ENCODE measurements at regions not wholly inside any gene's neighbourhood (a gene's known extent, or its start where the extent isn't known, plus 50 kb on each side); places are given as distances from the start of the nearest gene placed in this dataset.
"Not testable (repeated sequence)": the region's sequence is repeated elsewhere in the genome, so short reads cannot be mapped to it uniquely, and the experiment has no call there.

- Histone ChIP-seq H3K36me3 (ENCODE audit: insufficient read depth, low read length) (no peaks in the 10 kb centered on the region), H3K9ac (ENCODE audit: low read depth, low read length) (no peak overlapping the region), H3K4me1 (ENCODE audit: insufficient read depth, low read length) (no peaks in the 10 kb centered on the region), H3K4me2 (ENCODE audit: insufficient read depth, low read length) (no peak overlapping the region), H2AFZ (ENCODE audit: low read depth, low read length) (no peak overlapping the region), H3K9me3 (ENCODE audit: insufficient read depth, low read length, severe bottlenecking) (no peaks in the 10 kb centered on the region), H3K79me2 (ENCODE audit: insufficient read depth, low read length) (no peaks in the 10 kb centered on the region), H3K27ac (ENCODE audit: low read length) (no peak overlapping the region), H3K4me3 (ENCODE audit: low read depth in 1 of 2, low read length in 2 of 2) (no peak overlapping the region), H3K27me3 (ENCODE audit: insufficient read depth, low read length, poor library complexity) (no peaks in the 10 kb centered on the region), H4K20me1 (ENCODE audit: insufficient read depth, low read length) (no peaks in the 10 kb centered on the region)
- TF ChIP-seq EZH2 (IDR thresholded peaks at IDR 0.05; ENCODE audit: borderline replicate concordance, low read depth, low read length, severe bottlenecking): no peak
- TF ChIP-seq, protein P1, sequence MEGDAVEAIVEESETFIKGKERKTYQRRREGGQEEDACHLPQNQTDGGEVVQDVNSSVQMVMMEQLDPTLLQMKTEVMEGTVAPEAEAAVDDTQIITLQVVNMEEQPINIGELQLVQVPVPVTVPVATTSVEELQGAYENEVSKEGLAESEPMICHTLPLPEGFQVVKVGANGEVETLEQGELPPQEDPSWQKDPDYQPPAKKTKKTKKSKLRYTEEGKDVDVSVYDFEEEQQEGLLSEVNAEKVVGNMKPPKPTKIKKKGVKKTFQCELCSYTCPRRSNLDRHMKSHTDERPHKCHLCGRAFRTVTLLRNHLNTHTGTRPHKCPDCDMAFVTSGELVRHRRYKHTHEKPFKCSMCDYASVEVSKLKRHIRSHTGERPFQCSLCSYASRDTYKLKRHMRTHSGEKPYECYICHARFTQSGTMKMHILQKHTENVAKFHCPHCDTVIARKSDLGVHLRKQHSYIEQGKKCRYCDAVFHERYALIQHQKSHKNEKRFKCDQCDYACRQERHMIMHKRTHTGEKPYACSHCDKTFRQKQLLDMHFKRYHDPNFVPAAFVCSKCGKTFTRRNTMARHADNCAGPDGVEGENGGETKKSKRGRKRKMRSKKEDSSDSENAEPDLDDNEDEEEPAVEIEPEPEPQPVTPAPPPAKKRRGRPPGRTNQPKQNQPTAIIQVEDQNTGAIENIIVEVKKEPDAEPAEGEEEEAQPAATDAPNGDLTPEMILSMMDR (IDR thresholded peaks at IDR 0.05; ENCODE audit: borderline replicate concordance, extremely low read depth, low read length, poor library complexity, severe bottlenecking): no peak
- DNase-seq (no peak), ATAC-seq (ENCODE audit: insufficient read depth, low read depth) (no peak)
These were observed 321.6 kb upstream of the PAPPA start for GRCh38 chr9:115832031-115832430.

- no peak overlapping the region for H2AFZ ChIP-seq (ENCODE audit: low read depth, low read length)
- TF ChIP-seq, protein P1 (IDR thresholded peaks at IDR 0.05; ENCODE audit: borderline replicate concordance, extremely low read depth, low read length, poor library complexity, severe bottlenecking): no peak
- TF ChIP-seq EZH2 (IDR thresholded peaks at IDR 0.05; ENCODE audit: borderline replicate concordance, low read depth, low read length, severe bottlenecking): no peak
- H3K4me3 ChIP-seq (ENCODE audit: low read depth in 1 of 2, low read length in 2 of 2): no peak overlapping the region
- H3K9ac ChIP-seq (ENCODE audit: low read depth, low read length): no peak overlapping the region
- H3K27me3 ChIP-seq (ENCODE audit: insufficient read depth, low read length, poor library complexity): no peaks in the 10 kb centered on the region
- no peaks in the 10 kb centered on the region for H3K36me3 ChIP-seq (ENCODE audit: insufficient read depth, low read length)
- no peaks in the 10 kb centered on the region for H3K4me1 ChIP-seq (ENCODE audit: insufficient read depth, low read length)
- H3K4me2 ChIP-seq (ENCODE audit: insufficient read depth, low read length): no peak overlapping the region
- H4K20me1 ChIP-seq (ENCODE audit: insufficient read depth, low read length): no peaks in the 10 kb centered on the region
- ATAC-seq (ENCODE audit: insufficient read depth, low read depth) (no peak), DNase-seq (no peak)
- no peak overlapping the region for H3K27ac ChIP-seq (ENCODE audit: low read length)
- H3K79me2 ChIP-seq (ENCODE audit: insufficient read depth, low read length): no peaks in the 10 kb centered on the region
- no peaks in the 10 kb centered on the region for H3K9me3 ChIP-seq (ENCODE audit: insufficient read depth, low read length, severe bottlenecking)
These were observed 316.0 kb upstream of the PAPPA start for GRCh38 chr9:115837618-115838017.

DNA sequence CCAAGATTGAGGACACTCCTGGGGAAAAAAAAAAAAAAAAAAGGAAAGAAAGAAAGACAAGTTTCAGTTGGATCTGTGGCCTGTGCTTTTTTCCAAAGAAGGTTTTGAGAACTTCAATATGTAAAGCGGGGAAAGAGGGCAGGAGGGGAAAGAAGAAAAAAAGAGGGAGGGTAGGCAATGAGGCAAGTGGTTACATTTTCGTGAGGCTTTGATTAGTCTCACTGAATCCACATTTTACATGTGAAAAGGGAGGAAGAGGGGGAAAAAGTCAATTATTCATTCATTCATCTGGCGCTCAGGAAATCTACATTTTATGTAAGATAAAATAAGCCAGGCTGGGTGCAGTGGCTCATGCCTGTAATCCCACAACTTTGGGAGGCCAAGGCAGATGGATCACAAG, 315.2 kb upstream of the PAPPA start:
- no peak overlapping the region for H3K27ac ChIP-seq (ENCODE audit: low read length)

GRCh38 chr9:115844433-115844832, 309.2 kb upstream of the PAPPA start:
- not testable (repeated sequence) for H2AFZ ChIP-seq (ENCODE audit: low read depth, low read length); DNase-seq; H3K79me2 ChIP-seq (ENCODE audit: insufficient read depth, low read length); H3K9me3 ChIP-seq (ENCODE audit: insufficient read depth, low read length, severe bottlenecking); H3K27me3 ChIP-seq (ENCODE audit: insufficient read depth, low read length, poor library complexity); H3K4me3 ChIP-seq (ENCODE audit: low read depth in 1 of 2, low read length in 2 of 2); H4K20me1 ChIP-seq (ENCODE audit: insufficient read depth, low read length); ATAC-seq (ENCODE audit: insufficient read depth, low read depth); H3K36me3 ChIP-seq (ENCODE audit: insufficient read depth, low read length); H3K4me1 ChIP-seq (ENCODE audit: insufficient read depth, low read length); H3K9ac ChIP-seq (ENCODE audit: low read depth, low read length); H3K4me2 ChIP-seq (ENCODE audit: insufficient read depth, low read length); H3K27ac ChIP-seq (ENCODE audit: low read length)

More for the DNA sequence above, 315.2 kb upstream of the PAPPA start:
- DNase-seq (no peak), ATAC-seq (ENCODE audit: insufficient read depth, low read depth) (no peak)
- TF ChIP-seq, protein P1 (IDR thresholded peaks at IDR 0.05; ENCODE audit: borderline replicate concordance, extremely low read depth, low read length, poor library complexity, severe bottlenecking): no peak
- TF ChIP-seq EZH2 (IDR thresholded peaks at IDR 0.05; ENCODE audit: borderline replicate concordance, low read depth, low read length, severe bottlenecking): no peak
- no peaks in the 10 kb centered on the region for H4K20me1 ChIP-seq (ENCODE audit: insufficient read depth, low read length)
- H2AFZ ChIP-seq (ENCODE audit: low read depth, low read length): no peak overlapping the region
- H3K4me3 ChIP-seq (ENCODE audit: low read depth in 1 of 2, low read length in 2 of 2): no peak overlapping the region
- no peaks in the 10 kb centered on the region for H3K36me3 ChIP-seq (ENCODE audit: insufficient read depth, low read length)
- no peaks in the 10 kb centered on the region for H3K27me3 ChIP-seq (ENCODE audit: insufficient read depth, low read length, poor library complexity)
- no peaks in the 10 kb centered on the region for H3K79me2 ChIP-seq (ENCODE audit: insufficient read depth, low read length)
- H3K9me3 ChIP-seq (ENCODE audit: insufficient read depth, low read length, severe bottlenecking): no peaks in the 10 kb centered on the region
- no peak overlapping the region for H3K9ac ChIP-seq (ENCODE audit: low read depth, low read length)
- H3K4me1 ChIP-seq (ENCODE audit: insufficient read depth, low read length): no peaks in the 10 kb centered on the region
- no peak overlapping the region for H3K4me2 ChIP-seq (ENCODE audit: insufficient read depth, low read length)

Data from DND-41 (cell line).